Lower lobe of right lung (tissue), 2 donors: ENCODE measurements at regions not wholly inside any gene's neighbourhood (a gene's known extent, or its start where the extent isn't known, plus 50 kb on each side); places are given as distances from the start of the nearest gene placed in this dataset.
"Not testable (repeated sequence)": the region's sequence is repeated elsewhere in the genome, so short reads cannot be mapped to it uniquely, and the experiment has no call there.

Source experiments
- ATAC-seq, 2 donors: fragments of 200-7000 bp; cut with Tn5 transposase; one replicate each; pipeline ENCODE4 v1.9.1; 2020 to 2022; ENCODE audit warnings: mild to moderate bottlenecking in 2 of 2, moderate library complexity in 2 of 2
- DNase-seq: peaks from one replicate; pipeline ENCODE4 v3.0.0-alpha.2; 2020
- H3K27ac ChIP-seq: fragments of 200-600 bp; one replicate; pipeline ENCODE4 v1.8.0; 2022
- H3K27me3 ChIP-seq: fragments of 200-600 bp; one replicate; pipeline ENCODE4 v1.8.0; 2022; ENCODE audit warnings: low read depth
- H3K36me3 ChIP-seq: fragments of 200-600 bp; one replicate; pipeline ENCODE4 v1.8.0; 2022; ENCODE audit warnings: mild to moderate bottlenecking
- H3K4me1 ChIP-seq: fragments of 200-600 bp; one replicate; pipeline ENCODE4 v1.8.0; 2022
- H3K4me3 ChIP-seq: fragments of 200-600 bp; one replicate; pipeline ENCODE4 v1.8.0; 2022; ENCODE audit warnings: mild to moderate bottlenecking
- H3K9me3 ChIP-seq: fragments of 200-600 bp; one replicate; pipeline ENCODE4 v1.8.0; 2022
- intact Hi-C: fragments of 100-400 bp; cut with DNase I; formaldehyde crosslinking; loops from one replicate; pipeline ENCODE4 v1.11.0; 2022
- TF ChIP-seq, protein P1 (sequence below): fragments of 200-600 bp; IDR thresholded peaks from one replicate; pipeline ENCODE4 v1.8.0; 2022; ENCODE audit warnings: antibody characterized with exemption, mild to moderate bottlenecking
- donor health status: DM: no; HTN: yes; CAD: no; lungs with severe emphysema.

DNA sequence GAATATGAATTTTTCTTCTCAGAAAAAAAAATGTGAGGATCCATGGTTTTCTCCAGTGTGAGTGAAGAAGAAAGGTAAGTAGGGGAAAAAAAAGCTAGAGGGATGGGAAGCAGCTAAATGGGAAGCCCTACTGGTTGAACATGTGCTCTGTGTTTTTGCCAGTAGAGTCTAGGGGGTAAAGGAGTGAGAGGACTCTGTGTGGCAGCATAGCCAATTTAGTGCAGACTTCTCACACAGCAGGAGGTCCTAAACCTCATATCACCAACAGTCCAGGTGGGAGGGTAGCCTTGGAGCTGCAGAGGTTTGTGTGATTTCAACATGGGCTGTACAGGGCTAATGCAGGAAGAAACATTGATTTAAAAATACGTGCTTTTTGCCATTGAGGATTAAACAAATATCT is 334.5 kb upstream of the SPHKAP start:
- Histone ChIP-seq H3K27me3 (no peaks in the 10 kb centered on the region), H3K36me3 (no peaks in the 10 kb centered on the region), H3K4me3 (no peak overlapping the region), H3K27ac (no peak overlapping the region), H3K9me3 (no peaks in the 10 kb centered on the region), H3K4me1 (no peaks in the 10 kb centered on the region)
- DNase-seq (no peak), ATAC-seq (no peak)
- TF ChIP-seq, protein P1, sequence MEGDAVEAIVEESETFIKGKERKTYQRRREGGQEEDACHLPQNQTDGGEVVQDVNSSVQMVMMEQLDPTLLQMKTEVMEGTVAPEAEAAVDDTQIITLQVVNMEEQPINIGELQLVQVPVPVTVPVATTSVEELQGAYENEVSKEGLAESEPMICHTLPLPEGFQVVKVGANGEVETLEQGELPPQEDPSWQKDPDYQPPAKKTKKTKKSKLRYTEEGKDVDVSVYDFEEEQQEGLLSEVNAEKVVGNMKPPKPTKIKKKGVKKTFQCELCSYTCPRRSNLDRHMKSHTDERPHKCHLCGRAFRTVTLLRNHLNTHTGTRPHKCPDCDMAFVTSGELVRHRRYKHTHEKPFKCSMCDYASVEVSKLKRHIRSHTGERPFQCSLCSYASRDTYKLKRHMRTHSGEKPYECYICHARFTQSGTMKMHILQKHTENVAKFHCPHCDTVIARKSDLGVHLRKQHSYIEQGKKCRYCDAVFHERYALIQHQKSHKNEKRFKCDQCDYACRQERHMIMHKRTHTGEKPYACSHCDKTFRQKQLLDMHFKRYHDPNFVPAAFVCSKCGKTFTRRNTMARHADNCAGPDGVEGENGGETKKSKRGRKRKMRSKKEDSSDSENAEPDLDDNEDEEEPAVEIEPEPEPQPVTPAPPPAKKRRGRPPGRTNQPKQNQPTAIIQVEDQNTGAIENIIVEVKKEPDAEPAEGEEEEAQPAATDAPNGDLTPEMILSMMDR = no peak
- intact Hi-C loops = no loop called here

DNA sequence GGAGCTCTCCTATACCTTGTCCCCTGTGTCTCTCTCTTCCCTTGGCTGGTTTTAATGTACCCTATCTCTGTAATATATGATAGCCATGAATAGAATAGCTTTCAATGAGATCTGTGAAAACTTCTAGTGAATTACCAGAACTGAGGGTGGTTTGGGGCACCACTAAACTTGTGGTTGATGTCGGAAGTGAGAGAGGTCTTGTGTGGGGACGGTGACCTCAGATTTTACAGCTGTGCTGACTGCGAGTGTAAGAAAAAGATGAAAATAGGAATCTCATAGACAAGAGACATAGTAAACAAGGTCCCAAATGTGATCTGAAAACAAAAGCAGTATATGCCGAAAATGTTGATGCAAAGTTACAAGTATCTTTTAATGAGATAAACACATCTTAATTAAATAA is 332.0 kb upstream of the SPHKAP start:
- ATAC-seq, DNase-seq, H3K9me3 ChIP-seq, H3K27ac ChIP-seq, H3K4me3 ChIP-seq, H3K27me3 ChIP-seq, intact Hi-C loops, H3K4me1 ChIP-seq, H3K36me3 ChIP-seq: not testable (repeated sequence)

DNA sequence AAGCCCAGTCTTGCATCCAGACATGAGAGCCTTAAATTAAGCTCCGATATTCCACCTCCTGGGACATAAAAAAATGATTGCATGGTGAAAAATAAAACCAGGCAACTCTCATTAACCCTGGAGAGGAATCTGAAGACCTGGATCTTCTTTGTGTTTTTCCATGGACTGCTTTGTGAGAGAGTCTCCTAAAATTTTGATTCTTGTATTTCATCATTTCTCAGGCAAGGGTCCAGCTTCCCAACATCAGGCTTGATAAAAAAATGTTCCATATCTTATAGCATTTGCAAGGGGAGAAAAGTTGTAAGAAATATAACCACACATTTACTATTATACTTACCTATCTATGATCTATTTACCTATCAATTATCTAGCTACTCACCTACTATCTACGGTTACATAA is 327.5 kb upstream of the SPHKAP start:
- Histone ChIP-seq H3K36me3 (no peaks in the 10 kb centered on the region), H3K9me3 (no peaks in the 10 kb centered on the region), H3K27me3 (no peaks in the 10 kb centered on the region), H3K27ac (no peak overlapping the region), H3K4me1 (no peaks in the 10 kb centered on the region), H3K4me3 (no peak overlapping the region)
- TF ChIP-seq, protein P1 = no peak
- DNase-seq = no peak
- ATAC-seq = no peak
- intact Hi-C loops = no loop called here

DNA sequence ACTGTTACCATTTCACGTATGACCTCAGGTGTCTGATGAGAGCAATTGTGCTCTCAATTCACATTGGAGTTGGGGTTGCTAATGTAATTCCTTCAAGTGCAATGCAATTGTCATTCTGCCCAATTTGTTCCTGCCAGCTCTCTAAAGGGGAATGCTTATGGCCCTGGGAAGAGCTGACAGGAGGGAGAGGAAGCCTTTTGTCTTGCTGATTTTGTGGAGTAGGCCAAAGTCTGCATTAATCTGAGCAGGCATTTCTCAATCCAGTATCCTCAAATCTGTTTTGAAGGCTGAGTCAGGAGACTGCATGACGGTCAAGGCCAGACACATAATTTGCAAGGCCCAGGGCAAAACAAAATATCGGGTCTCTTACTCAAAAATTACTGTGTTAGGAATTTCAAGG is 326.4 kb upstream of the SPHKAP start:
- H3K9me3 ChIP-seq = no peaks in the 10 kb centered on the region
- no peak overlapping the region for H3K27ac ChIP-seq
- no peak for ATAC-seq
- H3K36me3 ChIP-seq = no peaks in the 10 kb centered on the region
- no peak for DNase-seq
- H3K4me3 ChIP-seq = no peak overlapping the region
- intact Hi-C loops = no loop called here
- no peaks in the 10 kb centered on the region for H3K27me3 ChIP-seq
- TF ChIP-seq, protein P1 = no peak
- H3K4me1 ChIP-seq = no peaks in the 10 kb centered on the region

DNA sequence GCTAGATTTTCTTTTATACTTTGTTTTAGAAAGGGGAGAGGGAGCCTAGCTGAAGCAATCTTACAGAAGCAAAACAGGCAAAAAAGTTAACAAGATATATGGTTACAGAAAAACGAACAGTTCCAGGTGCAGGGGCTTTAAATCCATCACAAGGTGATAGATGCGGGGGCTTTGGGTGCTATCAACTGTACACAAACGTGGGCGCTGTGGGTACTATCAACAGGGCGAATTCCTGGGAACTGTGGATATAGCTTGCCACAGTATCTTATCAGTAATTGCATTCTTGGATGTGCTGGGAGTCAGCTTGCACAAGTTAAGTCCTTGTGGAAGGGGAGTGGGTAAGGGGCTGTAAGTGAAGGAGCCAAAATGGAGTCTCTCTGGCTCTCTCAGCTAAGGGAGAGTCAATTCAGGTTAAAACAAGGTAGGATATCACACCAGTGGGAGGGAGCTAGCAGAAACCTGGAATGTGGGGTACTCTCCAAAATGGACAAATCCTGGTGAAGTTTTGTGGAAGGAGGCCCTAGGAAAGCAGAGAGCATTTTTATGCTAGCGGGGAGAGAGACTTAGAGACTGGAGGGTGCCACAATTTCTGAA is 325.8 kb upstream of the SPHKAP start:
- Histone ChIP-seq H3K4me3 (no peak overlapping the region), H3K36me3 (no peaks in the 10 kb centered on the region), H3K4me1 (no peaks in the 10 kb centered on the region), H3K9me3 (no peaks in the 10 kb centered on the region), H3K27ac (no peak overlapping the region), H3K27me3 (no peaks in the 10 kb centered on the region)
- intact Hi-C loops = no loop called here
- no peak for ATAC-seq
- TF ChIP-seq, protein P1 = no peak
- DNase-seq = no peak

GRCh38 chr2:228503731-228504130 is 322.2 kb upstream of the SPHKAP start:
- TF ChIP-seq, protein P1 = no peak
- Histone ChIP-seq H3K4me3 (no peak overlapping the region), H3K9me3 (no peaks in the 10 kb centered on the region), H3K27me3 (no peaks in the 10 kb centered on the region), H3K36me3 (no peaks in the 10 kb centered on the region), H3K27ac (no peak overlapping the region), H3K4me1 (no peaks in the 10 kb centered on the region)
- DNase-seq = no peak
- intact Hi-C loops = no loop called here
- no peak for ATAC-seq
